ENCODE measurements at regions not wholly inside any gene's neighbourhood (a gene's known extent, or its start where the extent isn't known, plus 50 kb on each side); places are given as distances from the start of the nearest gene placed in this dataset.

- no peak overlapping the region for H3K4me3 ChIP-seq (ENCODE audit: low read depth, low read length)
- TF ChIP-seq CTCF (IDR thresholded peaks at IDR 0.05; ENCODE audit: low read depth, low read length): no peak
- DNase-seq (ENCODE audit: low read depth, low spot score): no peak
- in situ Hi-C loops (cut with HindIII; ENCODE audit: low sequenced_read_pairs): no loop called here
Observed at GRCh38 chr17:79316805-79317204, 242.2 kb downstream of the ENGASE start.

GRCh38 chr17:79315358-79316105 is 240.9 kb downstream of the ENGASE start:
- H3K4me3 ChIP-seq (ENCODE audit: low read depth, low read length): no peak overlapping the region
- no peak for TF ChIP-seq CTCF (IDR thresholded peaks at IDR 0.05; ENCODE audit: low read depth, low read length)
- DNase-seq (ENCODE audit: low read depth, low spot score): no peak
- in situ Hi-C loops (cut with HindIII; ENCODE audit: low sequenced_read_pairs): no loop called here

GRCh38 chr17:79314617-79315357 is 240.2 kb downstream of the ENGASE start:
- in situ Hi-C loops (cut with HindIII; ENCODE audit: low sequenced_read_pairs): no loop called here
- no peak overlapping the region for H3K4me3 ChIP-seq (ENCODE audit: low read depth, low read length)
- TF ChIP-seq CTCF (IDR thresholded peaks at IDR 0.05; ENCODE audit: low read depth, low read length): no peak
- DNase-seq (ENCODE audit: low read depth, low spot score): no peak

GRCh38 chr17:79311373-79311772 is 236.7 kb downstream of the ENGASE start:
- DNase-seq (ENCODE audit: low read depth, low spot score): no peak
- TF ChIP-seq CTCF (IDR thresholded peaks at IDR 0.05; ENCODE audit: low read depth, low read length): no peak
- in situ Hi-C loops (cut with HindIII; ENCODE audit: low sequenced_read_pairs): no loop called here
- H3K4me3 ChIP-seq (ENCODE audit: low read depth, low read length): no peak overlapping the region

GRCh38 chr17:79306424-79307318 is 232.0 kb downstream of the ENGASE start:
- no peak for DNase-seq (ENCODE audit: low read depth, low spot score)
- no peak for TF ChIP-seq CTCF (IDR thresholded peaks at IDR 0.05; ENCODE audit: low read depth, low read length)
- no peak overlapping the region for H3K4me3 ChIP-seq (ENCODE audit: low read depth, low read length)
- in situ Hi-C loops (cut with HindIII; ENCODE audit: low sequenced_read_pairs): no loop called here

- no peak overlapping the region for H3K4me3 ChIP-seq (ENCODE audit: low read depth, low read length)
- no peak for TF ChIP-seq CTCF (IDR thresholded peaks at IDR 0.05; ENCODE audit: low read depth, low read length)
- in situ Hi-C loops (cut with HindIII; ENCODE audit: low sequenced_read_pairs): no loop called here
- no peak for DNase-seq (ENCODE audit: low read depth, low spot score)
Observed at GRCh38 chr17:79305768-79306423, 231.3 kb downstream of the ENGASE start.
